ENCODE measurements at regions not wholly inside any gene's neighbourhood (a gene's known extent, or its start where the extent isn't known, plus 50 kb on each side); places are given as distances from the start of the nearest gene placed in this dataset.
"Not testable (repeated sequence)": the region's sequence is repeated elsewhere in the genome, so short reads cannot be mapped to it uniquely, and the experiment has no call there.

DNA sequence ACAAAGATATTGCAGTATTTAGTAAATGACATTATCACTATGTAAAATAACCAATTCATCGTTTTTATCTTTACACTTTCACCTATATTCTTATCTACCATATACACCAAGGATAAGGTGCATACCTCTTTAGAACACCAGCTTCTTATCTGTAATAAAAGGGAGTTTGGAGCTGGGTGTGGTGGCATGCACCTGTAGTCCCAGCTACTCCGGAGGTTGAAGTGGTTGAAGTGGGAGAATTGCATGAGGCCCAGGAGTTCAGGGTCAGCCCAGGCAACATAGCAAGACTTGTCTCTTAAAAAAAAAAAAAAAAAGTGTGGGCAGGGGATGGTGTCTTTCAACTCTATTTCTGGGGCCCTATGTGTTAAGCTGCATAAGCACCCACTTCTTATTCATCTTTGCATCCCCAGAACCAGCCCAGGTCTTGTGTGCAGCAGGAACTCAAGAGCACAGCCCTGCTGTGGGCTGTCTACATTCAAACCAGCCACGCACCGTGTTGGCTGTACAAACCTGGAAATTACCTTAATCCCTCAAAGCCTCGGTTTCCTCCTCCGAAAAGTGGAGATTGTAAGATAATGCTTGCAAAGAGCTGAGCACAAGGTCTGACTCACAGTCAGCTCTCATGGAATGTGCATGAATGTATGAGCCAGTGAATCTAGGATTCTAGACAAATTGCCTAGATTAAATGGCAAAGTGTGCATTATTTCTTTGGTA lies 256.6 kb upstream of the FOXN3 start:
- DNase-seq (ENCODE audit: low read depth): peak; percentile 17
- H3K4me3 ChIP-seq (ENCODE audit: low read depth, low read length): no peak overlapping the region
- no peak for TF ChIP-seq CTCF (IDR thresholded peaks at IDR 0.05; ENCODE audit: insufficient read depth, low read depth, low read length)

GRCh38 chr14:89672636-89673511 lies 255.8 kb upstream of the FOXN3 start:
- no peak for TF ChIP-seq CTCF (IDR thresholded peaks at IDR 0.05; ENCODE audit: insufficient read depth, low read depth, low read length)
- no peak overlapping the region for H3K4me3 ChIP-seq (ENCODE audit: low read depth, low read length)
- DNase-seq (ENCODE audit: low read depth): peak; percentile 32

GRCh38 chr14:89669193-89669592 lies 252.2 kb upstream of the FOXN3 start:
- DNase-seq (ENCODE audit: low read depth): no peak
- TF ChIP-seq CTCF (IDR thresholded peaks at IDR 0.05; ENCODE audit: insufficient read depth, low read depth, low read length): no peak
- no peak overlapping the region for H3K4me3 ChIP-seq (ENCODE audit: low read depth, low read length)

- no peak overlapping the region for H3K4me3 ChIP-seq (ENCODE audit: low read depth, low read length)
- peak; percentile 8 for DNase-seq (ENCODE audit: low read depth)
- no peak for TF ChIP-seq CTCF (IDR thresholded peaks at IDR 0.05; ENCODE audit: insufficient read depth, low read depth, low read length)
Measured at GRCh38 chr14:89667983-89668382, 250.9 kb upstream of the FOXN3 start.

- H3K4me3 ChIP-seq (ENCODE audit: low read depth, low read length); DNase-seq (ENCODE audit: low read depth): not testable (repeated sequence)
Measured at GRCh38 chr14:89665300-89666081, 248.5 kb upstream of the FOXN3 start.

GRCh38 chr14:89661392-89661791 lies 244.4 kb upstream of the FOXN3 start:
- H3K4me3 ChIP-seq (ENCODE audit: low read depth, low read length): no peak overlapping the region
- no peak for TF ChIP-seq CTCF (IDR thresholded peaks at IDR 0.05; ENCODE audit: insufficient read depth, low read depth, low read length)
- no peak for DNase-seq (ENCODE audit: low read depth)

- DNase-seq (ENCODE audit: low read depth); H3K4me3 ChIP-seq (ENCODE audit: low read depth, low read length): not testable (repeated sequence)
Measured at GRCh38 chr14:89660625-89661233, 243.7 kb upstream of the FOXN3 start.

Measured in fibroblast of villous mesenchyme (primary cell).